ENCODE measurements at regions not wholly inside any gene's neighbourhood (a gene's known extent, or its start where the extent isn't known, plus 50 kb on each side); places are given as distances from the start of the nearest gene placed in this dataset.

DNA sequence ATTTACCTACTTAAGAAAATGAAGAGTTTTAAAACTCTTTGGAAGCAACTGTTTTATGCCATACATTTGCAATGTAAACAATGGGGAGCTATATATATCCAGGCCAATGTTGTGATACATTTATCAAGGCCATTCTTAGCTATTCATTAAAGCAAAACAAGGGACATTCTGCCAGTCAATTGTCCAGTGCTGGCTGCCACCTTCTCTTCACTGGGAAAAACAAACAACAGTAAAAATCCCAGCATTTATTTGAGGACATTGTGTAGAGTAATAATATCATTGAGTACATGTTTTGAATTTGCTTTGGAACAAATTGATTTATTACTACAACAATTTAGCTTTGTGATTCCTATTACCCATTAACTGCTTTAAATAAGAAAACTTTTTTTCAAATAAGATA is 1107.4 kb downstream of the DTWD2 start:
- no peak for DNase-seq

DNA sequence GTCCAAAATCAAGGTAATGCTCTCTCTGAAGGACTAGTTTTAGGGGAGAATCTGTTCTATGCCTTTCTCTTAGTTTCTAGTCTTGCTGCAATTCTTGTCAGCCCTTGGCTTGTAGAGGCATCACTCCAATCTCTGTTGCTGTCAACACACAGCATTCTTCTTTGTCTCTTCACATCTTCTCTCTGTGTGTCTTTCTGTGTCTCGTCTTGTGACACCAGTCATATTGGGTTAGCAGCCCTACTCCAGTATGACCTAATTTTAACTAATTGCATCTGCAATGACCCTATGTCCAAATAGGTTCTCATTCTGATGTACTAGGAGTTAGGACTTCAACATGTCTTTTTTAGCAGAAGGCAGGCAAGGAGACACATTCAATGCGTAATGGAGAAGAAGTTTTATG is 1110.6 kb downstream of the DTWD2 start:
- DNase-seq: no peak

DNA sequence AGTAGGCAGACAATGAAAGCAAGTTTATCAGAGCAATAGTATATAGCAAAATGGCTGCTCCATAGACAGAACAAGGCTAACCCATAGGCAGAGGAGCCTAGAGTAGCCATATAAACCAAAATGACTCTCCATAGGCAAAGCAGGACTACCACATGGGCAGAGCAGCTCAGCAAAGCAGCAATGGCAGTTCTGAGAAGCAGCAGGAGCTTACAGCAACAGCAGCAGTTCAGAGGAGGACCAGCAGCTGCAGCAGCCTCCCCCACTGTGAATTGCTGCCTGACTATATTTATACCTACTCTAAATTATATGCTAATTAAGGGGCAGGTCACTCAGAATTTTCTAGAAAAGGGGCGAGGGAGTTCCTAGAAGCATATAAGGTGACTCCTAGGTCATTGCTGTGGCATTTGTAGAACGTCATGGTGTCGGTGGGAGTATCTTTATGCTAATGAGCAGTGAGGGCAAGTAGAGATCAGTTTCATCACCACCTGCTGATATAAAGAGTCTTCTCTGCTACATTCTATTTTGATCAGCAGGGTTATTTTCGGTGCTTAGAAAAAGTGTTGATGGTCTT is 1115.5 kb downstream of the DTWD2 start:
- DNase-seq: no peak

DNA sequence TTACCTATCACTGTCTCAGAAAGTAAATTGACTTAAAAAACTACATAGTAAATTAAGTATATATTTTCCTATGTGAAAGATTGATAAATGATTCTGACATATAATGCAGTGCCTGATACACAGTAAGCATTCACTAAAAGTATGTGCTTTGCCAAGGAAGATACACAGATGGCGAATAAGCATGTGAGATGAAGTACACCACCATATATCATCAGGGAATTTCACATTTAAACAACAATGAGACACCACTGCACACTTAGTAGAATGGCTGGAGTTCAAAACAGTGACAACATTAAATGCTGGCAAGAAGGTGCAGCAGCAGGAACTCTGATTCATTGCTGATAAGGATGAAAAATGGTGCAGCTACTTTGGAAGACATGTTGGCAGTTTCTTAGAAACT is 1118.8 kb downstream of the DTWD2 start:
- no peak for DNase-seq

GRCh38 chr5:117863586-117864296 is 1124.6 kb downstream of the DTWD2 start:
- no peak for DNase-seq

GRCh38 chr5:117860550-117860949 is 1127.8 kb downstream of the DTWD2 start:
- no peak for DNase-seq

- no peak for DNase-seq
Measured at GRCh38 chr5:117859176-117859575, 1129.2 kb downstream of the DTWD2 start.

DNA sequence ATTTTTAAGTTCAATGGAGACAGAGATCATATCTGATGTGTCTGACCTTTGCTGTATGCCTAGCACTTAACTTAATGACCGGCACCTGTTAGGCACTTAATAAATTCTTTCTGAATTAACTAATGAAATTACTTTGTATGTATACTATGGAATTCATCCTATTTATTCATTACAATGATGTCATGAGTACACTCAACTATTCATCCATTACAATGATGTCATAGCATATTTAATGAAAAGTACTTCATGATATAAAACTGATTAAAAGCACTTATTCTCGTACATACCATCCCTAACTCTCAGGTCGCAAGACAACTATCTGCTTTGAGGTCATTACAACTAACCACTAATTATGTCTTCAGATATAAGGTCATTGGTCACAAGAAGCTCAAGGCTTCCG is 1131.6 kb downstream of the DTWD2 start:
- DNase-seq: no peak

DNA sequence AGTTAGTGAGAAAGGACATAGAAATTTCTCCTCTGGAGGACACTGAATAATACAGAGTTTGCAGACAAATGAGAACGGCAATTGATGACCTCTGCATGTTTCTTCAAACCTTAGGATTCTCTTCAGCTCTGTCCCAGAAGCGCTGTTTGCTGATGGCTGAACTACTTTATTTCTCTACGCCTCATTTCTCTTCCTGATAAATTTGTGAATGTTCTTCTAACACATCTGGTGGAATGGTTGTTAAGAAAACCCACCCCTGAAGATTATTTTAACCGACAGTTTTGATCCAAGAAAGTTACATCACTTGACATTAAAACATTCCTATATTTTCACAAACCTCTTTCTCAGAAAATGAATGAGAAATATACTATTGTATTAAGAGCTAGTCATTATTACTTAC is 1150.6 kb downstream of the DTWD2 start:
- no peak for DNase-seq

DNA sequence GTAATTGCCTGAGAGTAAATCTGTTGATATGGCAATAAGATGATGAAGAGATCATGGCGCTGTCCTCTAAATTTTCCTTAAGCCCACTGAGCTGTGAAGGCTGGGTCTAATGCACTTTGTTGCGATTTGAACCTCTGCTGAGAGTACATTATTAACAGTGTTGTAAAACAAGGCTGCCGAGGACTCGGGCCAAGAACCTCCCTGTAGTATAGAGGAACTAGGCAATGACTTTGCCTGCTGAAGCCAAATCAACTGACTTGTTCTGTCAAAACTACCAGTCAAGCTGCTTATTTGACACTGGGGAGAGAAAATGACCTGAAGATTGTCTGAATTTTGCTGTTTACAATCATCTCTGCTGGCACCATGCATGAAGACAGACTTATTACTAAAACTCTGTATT is 1154.7 kb downstream of the DTWD2 start:
- DNase-seq: no peak

DNA sequence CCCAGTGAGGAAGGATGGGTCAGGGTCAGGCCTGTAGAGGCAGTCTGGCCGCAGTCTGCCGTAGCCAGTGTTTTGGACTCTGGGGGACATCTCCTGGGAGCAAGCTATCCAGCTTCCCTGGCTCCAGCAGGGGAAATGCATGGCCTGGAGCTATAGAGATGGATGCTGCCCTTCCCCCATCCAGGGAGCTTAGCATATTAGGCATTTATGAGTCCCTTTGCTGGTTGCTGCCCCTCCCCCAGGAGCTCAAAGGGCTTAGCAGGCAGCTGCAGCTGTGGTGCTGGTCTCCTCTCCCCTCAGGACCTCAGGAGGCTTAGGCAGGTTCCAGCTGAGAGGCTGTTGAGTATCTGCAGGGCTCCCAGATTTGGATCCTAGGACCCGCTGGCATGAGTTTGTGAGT is 1158.7 kb downstream of the DTWD2 start:
- DNase-seq: no peak

DNA sequence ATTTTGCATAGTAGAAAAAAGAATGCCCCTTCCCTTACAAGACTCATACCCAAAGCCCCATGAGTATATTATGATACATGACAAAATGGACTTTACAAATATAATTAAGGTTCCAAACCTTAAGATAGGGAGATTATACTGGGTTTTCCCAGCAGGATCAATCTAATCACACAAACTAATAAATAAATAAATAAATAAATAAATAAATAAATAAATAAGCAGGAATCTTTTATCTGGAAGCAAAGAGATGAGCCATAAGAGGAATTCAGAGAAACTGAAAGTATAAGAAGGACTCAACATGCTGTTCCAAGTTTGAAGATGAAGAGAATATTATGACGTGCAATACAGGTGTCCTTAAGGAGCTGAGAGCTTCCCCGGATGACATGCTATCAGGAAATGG is 1174.5 kb downstream of the DTWD2 start:
- no peak for DNase-seq

DNA sequence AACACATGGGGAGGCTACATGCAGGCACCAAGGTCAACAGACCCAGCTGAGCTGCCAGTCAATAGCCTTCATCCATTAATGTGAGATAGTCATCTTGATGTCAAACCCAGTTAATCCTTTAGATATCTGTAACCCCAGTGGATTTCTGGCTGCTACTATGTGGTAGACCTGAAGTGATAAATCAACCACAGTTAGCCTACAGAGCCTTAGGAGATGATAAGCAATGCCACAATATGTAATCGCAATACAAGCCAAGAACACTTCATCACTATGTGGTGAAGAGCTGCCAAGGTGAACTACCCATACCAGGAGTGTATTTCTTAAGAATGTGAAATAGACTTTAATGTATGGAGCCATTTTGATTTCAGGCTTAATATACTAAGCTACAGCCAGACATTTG is 1175.5 kb downstream of the DTWD2 start:
- no peak for DNase-seq

DNA sequence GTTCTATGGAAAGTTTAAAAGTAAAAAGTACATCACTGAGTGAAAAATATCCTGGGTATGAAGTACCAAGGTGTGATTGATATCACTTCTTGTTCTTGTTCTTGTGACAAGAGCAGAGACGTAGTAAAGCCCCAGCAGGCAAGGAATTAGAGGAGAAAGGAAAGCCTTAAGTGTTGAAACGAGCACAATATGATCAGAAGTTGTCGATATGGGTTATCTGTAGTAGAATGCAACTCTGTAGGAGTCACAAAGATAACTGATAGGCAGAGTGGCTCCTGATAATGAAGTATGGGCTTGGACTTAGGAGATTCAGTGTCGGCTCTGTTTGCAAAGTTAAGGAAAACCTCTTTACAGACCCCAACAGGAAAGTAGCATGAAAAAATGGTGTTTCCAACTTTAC is 1179.1 kb downstream of the DTWD2 start:
- no peak for DNase-seq

DNA sequence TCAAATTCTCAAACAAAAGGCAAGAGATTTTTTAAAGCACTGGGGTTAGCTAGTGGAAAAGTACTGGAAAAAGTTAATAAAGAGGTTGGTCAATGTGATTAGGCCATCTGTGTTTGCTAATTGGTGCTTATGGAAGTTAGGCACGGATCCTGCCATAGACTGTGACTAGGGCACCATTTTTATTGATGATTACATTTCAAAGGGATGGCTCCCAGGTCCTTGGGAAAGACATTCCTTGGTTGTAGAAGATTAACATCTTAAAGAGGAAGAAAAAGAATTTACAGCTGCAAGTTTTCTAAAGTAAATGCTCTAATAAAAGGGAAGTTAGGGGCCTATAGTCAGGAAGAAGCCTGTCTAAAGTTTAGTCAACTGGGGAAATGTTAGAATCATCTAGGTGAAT is 1183.3 kb downstream of the DTWD2 start:
- DNase-seq: no peak

DNA sequence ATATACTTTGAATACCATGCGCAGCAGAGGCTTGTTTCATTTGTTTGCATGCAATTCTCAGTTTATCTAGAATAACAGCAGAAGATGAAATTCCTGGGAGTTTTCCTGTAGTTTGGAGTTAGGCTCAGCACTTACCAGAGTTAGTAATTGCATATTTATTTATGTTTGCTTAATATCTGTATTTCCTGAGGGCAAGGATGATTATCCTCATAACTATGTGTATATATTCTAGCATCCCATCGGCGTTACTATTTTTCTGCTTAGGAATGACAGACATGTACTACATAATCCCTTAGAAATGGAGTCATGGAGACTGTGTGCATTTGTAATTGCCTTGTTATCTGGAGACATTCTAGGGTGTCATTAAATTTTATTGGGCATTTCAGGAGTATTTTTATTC is 1184.8 kb downstream of the DTWD2 start:
- no peak for DNase-seq

GRCh38 chr5:117801583-117801982 is 1186.8 kb downstream of the DTWD2 start:
- DNase-seq: no peak

DNA sequence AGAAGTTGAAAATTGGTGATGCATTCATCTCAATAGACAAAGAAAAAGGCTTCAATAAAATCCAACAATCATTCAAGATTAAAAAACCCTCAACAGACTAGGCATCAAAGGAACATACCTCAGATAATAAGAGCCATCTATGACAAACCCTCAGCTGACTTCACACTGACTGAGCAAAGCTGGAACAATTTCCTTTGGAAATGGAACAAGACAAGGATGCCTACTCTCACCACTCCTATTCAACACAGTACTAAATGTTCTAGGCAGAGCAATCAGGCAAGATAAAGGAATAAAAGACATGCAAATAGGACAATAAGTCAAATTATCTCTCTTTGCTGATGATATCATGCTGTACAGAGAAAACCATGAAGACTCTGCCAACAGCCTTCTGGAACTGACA is 1188.1 kb downstream of the DTWD2 start:
- no peak for DNase-seq

DNA sequence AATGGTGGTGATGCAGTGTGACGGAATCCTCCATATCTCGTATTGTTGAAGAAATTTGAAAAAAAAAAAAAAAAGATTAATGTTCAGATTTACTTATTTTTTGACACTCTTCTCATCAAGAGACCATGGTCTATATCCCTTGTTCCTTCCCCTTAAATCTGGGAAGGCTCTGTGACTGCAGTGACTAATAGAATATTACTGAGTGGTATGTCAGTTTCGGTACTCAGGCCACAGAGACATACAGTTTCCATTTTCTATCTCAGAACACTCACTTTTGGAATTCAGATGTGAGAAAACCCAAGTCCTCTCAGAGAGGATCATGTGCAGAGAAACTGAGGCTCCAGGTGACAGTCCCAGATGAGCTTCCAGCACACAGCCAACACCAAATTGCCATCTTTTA is 1193.5 kb downstream of the DTWD2 start:
- DNase-seq: no peak

DNA sequence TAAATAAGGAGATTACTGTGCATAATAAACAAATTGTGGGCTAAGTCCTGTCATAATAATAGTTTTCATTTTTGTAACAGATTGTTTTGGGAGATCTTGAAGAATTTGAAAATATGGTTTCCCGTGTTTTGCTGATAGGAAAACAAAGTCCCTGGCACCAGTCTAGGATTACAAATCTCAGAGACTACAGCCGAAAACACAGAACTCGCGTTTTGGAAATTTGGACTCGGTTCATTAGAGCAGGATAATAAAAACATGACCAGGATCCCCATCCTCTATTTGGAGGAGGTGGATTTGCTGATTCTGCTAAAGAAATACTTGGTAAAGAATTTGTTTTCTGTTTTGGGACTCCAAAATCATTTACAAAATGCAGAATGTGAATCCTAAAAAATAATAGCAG is 1194.4 kb downstream of the DTWD2 start:
- DNase-seq: no peak

GRCh38 chr5:117792476-117792875 is 1195.9 kb downstream of the DTWD2 start:
- no peak for DNase-seq

GRCh38 chr5:117788596-117788995 is 1199.8 kb downstream of the DTWD2 start:
- DNase-seq: no peak

GRCh38 chr5:117779171-117779570 is 1204.5 kb upstream of the SEMA6A start:
- DNase-seq: no peak

GRCh38 chr5:117776977-117777376 is 1202.4 kb upstream of the SEMA6A start:
- no peak for DNase-seq

DNA sequence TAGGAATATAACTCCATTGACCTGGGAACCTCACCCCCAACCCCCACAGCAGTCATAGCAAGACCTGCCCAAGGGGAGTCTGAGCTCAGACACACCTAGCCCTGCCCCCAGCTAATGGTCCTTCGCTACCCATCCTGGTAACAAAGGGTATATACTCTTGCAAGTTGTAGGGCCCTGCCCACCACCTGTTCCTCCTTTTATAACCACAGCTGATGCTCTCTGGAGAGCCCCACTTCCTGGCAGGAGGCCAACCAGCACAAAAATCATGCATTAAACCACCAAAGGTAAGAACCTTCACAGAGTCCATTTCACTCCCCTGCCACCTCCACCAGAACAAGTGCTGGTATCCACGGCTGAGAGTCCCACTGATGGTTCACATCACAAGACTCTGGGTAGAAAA is 1195.3 kb upstream of the SEMA6A start:
- DNase-seq: no peak

Data from T-helper 9 cell (primary cell).